ENCODE measurements at regions not wholly inside any gene's neighbourhood (a gene's known extent, or its start where the extent isn't known, plus 50 kb on each side); places are given as distances from the start of the nearest gene placed in this dataset.

DNA sequence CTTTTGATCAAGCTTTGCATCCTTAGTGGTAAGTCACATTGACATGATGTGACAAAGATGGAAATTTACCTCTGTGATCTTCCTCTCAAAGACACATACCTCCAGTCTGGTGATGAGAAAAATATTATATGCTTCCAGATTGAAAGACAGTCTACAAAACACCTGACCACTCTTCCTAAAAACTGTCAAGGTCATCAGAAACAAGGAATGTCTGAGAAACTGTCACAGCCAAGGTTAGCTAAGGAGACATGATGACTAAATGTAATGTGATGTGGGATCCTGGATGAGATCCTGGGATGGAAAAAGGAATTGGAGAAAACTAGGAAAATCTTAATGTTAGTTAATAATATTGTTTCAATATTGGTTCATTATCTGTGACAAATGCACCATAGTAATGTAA, 226.6 kb upstream of the ST6GAL2 start:
- TF ChIP-seq, protein P1, sequence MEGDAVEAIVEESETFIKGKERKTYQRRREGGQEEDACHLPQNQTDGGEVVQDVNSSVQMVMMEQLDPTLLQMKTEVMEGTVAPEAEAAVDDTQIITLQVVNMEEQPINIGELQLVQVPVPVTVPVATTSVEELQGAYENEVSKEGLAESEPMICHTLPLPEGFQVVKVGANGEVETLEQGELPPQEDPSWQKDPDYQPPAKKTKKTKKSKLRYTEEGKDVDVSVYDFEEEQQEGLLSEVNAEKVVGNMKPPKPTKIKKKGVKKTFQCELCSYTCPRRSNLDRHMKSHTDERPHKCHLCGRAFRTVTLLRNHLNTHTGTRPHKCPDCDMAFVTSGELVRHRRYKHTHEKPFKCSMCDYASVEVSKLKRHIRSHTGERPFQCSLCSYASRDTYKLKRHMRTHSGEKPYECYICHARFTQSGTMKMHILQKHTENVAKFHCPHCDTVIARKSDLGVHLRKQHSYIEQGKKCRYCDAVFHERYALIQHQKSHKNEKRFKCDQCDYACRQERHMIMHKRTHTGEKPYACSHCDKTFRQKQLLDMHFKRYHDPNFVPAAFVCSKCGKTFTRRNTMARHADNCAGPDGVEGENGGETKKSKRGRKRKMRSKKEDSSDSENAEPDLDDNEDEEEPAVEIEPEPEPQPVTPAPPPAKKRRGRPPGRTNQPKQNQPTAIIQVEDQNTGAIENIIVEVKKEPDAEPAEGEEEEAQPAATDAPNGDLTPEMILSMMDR (IDR thresholded peaks at IDR 0.05; ENCODE audit: poor library complexity, severe bottlenecking), result no peak
- TF ChIP-seq, protein P2, sequence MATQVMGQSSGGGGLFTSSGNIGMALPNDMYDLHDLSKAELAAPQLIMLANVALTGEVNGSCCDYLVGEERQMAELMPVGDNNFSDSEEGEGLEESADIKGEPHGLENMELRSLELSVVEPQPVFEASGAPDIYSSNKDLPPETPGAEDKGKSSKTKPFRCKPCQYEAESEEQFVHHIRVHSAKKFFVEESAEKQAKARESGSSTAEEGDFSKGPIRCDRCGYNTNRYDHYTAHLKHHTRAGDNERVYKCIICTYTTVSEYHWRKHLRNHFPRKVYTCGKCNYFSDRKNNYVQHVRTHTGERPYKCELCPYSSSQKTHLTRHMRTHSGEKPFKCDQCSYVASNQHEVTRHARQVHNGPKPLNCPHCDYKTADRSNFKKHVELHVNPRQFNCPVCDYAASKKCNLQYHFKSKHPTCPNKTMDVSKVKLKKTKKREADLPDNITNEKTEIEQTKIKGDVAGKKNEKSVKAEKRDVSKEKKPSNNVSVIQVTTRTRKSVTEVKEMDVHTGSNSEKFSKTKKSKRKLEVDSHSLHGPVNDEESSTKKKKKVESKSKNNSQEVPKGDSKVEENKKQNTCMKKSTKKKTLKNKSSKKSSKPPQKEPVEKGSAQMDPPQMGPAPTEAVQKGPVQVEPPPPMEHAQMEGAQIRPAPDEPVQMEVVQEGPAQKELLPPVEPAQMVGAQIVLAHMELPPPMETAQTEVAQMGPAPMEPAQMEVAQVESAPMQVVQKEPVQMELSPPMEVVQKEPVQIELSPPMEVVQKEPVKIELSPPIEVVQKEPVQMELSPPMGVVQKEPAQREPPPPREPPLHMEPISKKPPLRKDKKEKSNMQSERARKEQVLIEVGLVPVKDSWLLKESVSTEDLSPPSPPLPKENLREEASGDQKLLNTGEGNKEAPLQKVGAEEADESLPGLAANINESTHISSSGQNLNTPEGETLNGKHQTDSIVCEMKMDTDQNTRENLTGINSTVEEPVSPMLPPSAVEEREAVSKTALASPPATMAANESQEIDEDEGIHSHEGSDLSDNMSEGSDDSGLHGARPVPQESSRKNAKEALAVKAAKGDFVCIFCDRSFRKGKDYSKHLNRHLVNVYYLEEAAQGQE (IDR thresholded peaks at IDR 0.05; ENCODE audit: borderline replicate concordance), result no peak
